ENCODE measurements at regions not wholly inside any gene's neighbourhood (a gene's known extent, or its start where the extent isn't known, plus 50 kb on each side); places are given as distances from the start of the nearest gene placed in this dataset.
"Not testable (repeated sequence)": the region's sequence is repeated elsewhere in the genome, so short reads cannot be mapped to it uniquely, and the experiment has no call there.

DNA sequence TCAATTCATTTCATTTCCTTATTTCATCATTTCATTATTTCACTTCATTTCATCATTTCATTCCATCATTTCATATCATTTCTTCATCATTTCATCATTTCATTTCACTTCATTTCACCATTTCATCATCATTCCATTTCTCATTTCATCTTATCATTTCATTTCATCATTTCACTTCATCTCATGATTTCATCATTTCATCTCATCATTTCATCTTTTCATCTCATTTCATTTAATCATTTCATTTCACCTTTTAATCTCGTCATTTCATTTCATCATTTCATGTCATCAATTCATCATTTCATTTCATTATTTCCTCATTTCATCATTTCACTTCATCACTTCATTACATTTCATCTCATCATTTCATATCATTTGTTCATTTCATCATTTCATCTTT, 177.4 kb downstream of the ZNF92 start:
- ATAC-seq; H4K20me1 ChIP-seq (ENCODE audit: insufficient read depth, low read length); POLR2A ChIA-PET; H3K9ac ChIP-seq (ENCODE audit: insufficient read depth, low read depth, low read length); H3K27ac ChIP-seq (ENCODE audit: extremely low read length, insufficient read depth, low read length); H3K36me3 ChIP-seq (replicated peaks in 1 of 2; ENCODE audit: control insufficient read depth in 1 of 2, insufficient read depth in 2 of 2, low read length in 2 of 2); H2AFZ ChIP-seq (ENCODE audit: low read length); DNase-seq (ENCODE audit: low spot score); FAIRE-seq; in situ Hi-C loops (cut with HindIII; ENCODE audit: extremely low pct_ligation_motif_present, low pct_unique_long_range_greater_than_20kb); H3K79me2 ChIP-seq (ENCODE audit: insufficient read depth, low read length); H3K4me3 ChIP-seq (replicated peaks in 1 of 3; ENCODE audit: insufficient read depth in 1 of 3, low read depth in 2 of 3, low read length in 3 of 3); H3K4me2 ChIP-seq (ENCODE audit: low read depth, low read length); CTCF ChIA-PET (ENCODE audit: low intra/inter-chr PET ratio, low total read pairs); intact Hi-C loops (cut with micrococcal nuclease; ENCODE audit: unreplicated experiment); H3K27me3 ChIP-seq (ENCODE audit: control insufficient read depth in 1 of 2, insufficient read depth in 2 of 2, low read length in 2 of 2); BruUV-seq (replicated peaks); H3K9me3 ChIP-seq (ENCODE audit: low read length); H3K4me1 ChIP-seq (ENCODE audit: insufficient read depth, low read length); TF ChIP-seq FOXA1, CREB1, ATF7, LCORL (CRISPR knock-in tag; IDR thresholded peaks at IDR 0.05): not testable (repeated sequence)
- 33% methylated on average over 1 of the region's 1 CpG for WGBS (ENCODE audit: low lambda C conversion rate)
- TF ChIP-seq ZNF24 (IDR thresholded peaks at IDR 0.05) (peak; percentile 92), FOXA1 (IDR thresholded peaks at IDR 0.05) (peak; percentile 24; the same call in 1 of the 2 replicates), CREB1 (IDR thresholded peaks at IDR 0.05) (peak; percentile 66; the same call in 1 of the 2 replicates), ATM (IDR thresholded peaks at IDR 0.05; ENCODE audit: borderline replicate concordance) (peak; percentile 60; the same call in 1 of the 2 replicates), ATF7 (IDR thresholded peaks at IDR 0.05) (peak; percentile 96), IKZF1 (IDR thresholded peaks at IDR 0.05) (0 out of 2 replicates have a peak, but pooled peaks have one; percentile 70), LCORL (IDR thresholded peaks at IDR 0.05) (peak; percentile 40; the same call in 1 of the 2 replicates)

DNA sequence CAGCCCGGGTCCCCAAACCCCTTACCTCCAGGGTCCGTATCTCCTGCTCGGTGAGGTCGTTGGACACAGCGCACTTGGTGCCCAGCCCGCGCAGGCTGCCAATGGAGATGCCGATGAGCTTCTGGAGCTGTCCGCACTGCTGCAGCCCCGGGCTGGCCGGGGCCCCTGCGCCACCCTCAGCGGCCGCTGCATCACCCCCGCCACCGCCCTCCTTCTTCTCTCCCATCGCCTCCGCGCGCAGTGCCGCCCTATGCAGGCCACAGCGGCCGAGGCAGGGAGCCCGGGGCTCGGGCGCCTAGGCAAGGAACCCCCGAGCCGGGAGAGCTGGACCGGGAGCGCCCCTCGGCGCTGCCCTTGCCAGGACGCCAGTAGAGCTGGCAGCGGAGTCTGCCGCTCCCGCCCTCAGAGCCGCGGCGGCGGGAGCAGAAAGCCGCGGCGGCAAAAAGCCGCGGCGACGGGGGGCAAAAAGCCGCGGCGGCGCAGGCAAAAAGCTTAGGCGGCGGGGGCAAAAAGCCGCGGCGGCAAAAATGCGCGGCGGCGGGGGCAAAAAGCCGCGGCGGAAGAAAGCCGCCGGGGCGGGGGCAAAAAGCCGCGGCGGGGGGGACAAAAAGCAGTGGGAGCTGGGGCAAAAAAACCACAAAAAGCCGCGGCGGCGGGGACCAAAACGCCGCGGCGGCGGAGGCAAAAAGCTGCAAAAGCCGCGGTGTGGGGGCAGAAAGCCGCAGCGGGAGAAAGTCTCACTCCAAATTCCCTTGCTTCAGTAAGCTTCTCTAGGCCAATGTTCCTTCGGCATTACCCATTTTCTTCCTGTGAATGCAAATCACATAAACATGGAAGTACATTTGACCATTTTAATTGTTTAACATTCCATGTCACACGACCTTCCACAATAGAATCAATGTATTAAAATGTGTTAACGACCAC, 181.2 kb downstream of the ZNF92 start:
- intact Hi-C loops (cut with micrococcal nuclease; ENCODE audit: unreplicated experiment); H3K27ac ChIP-seq (ENCODE audit: extremely low read length, insufficient read depth, low read length); H3K27me3 ChIP-seq (ENCODE audit: control insufficient read depth in 1 of 2, insufficient read depth in 2 of 2, low read length in 2 of 2); H3K79me2 ChIP-seq (ENCODE audit: insufficient read depth, low read length); H3K9ac ChIP-seq (ENCODE audit: insufficient read depth, low read depth, low read length); POLR2A ChIA-PET; H3K9me3 ChIP-seq (ENCODE audit: low read length); H3K4me2 ChIP-seq (ENCODE audit: low read depth, low read length); H4K20me1 ChIP-seq (ENCODE audit: insufficient read depth, low read length); H3K4me3 ChIP-seq (replicated peaks in 1 of 3; ENCODE audit: insufficient read depth in 1 of 3, low read depth in 2 of 3, low read length in 3 of 3); H3K36me3 ChIP-seq (replicated peaks in 1 of 2; ENCODE audit: control insufficient read depth in 1 of 2, insufficient read depth in 2 of 2, low read length in 2 of 2); H3K4me1 ChIP-seq (ENCODE audit: insufficient read depth, low read length); DNase-seq (ENCODE audit: low spot score); CTCF ChIA-PET (ENCODE audit: low intra/inter-chr PET ratio, low total read pairs); in situ Hi-C loops (cut with HindIII; ENCODE audit: extremely low pct_ligation_motif_present, low pct_unique_long_range_greater_than_20kb); H2AFZ ChIP-seq (ENCODE audit: low read length); BruUV-seq (replicated peaks); FAIRE-seq: not testable (repeated sequence)
- peak; percentile 78 for ATAC-seq
- no CpG with 5 or more reads among the region's 85 CpGs for WGBS (ENCODE audit: low lambda C conversion rate)
